DLD1 (cell line): ENCODE measurements at regions not wholly inside any gene's neighbourhood (a gene's known extent, or its start where the extent isn't known, plus 50 kb on each side); places are given as distances from the start of the nearest gene placed in this dataset.

Experiments
- in situ Hi-C: cut with HindIII; loops from 2 replicates; pipeline ENCODE4 v1.10.0; 2017; ENCODE audit warnings: low sequenced_read_pairs

DNA sequence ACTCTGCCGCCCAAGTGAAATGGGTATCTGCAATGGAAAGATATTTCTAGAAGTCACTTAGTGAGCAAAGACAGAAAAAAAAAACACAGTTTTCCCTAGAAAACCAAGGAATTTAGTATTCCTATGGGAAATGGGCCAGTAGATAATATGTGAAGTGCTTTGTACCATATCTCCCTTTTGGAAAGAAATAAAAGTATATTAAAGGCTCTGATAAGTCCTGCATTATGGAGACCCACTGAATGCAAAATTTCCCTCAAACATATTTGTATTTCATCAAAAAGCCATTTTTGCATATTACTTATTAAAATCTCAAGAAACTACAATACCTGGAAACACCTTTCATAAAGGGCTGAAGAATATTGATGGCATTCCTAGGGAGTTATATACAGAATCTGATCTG is 51.6 kb upstream of the DYNLRB2 start:
- in situ Hi-C loops, result no loop called here

DNA sequence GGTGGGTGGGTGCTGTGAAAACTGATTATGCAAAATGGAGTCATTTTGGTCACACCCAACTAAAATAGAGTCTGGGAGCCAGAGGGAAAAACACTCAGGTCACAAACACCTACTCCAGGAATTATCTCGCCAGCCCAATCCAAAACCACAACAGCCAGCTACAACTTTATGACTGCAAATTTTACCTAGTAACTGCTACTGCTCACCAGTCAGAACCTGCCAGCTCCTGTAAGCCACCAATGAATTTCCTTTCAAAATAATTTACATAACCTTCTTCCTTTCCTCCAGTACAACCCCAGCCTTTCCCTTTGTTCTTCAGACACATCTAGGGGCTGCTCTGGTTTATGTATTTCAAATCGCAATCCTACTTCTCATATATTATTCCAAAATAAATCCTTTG is 52.6 kb upstream of the DYNLRB2 start:
- in situ Hi-C loops, result no loop called here

DNA sequence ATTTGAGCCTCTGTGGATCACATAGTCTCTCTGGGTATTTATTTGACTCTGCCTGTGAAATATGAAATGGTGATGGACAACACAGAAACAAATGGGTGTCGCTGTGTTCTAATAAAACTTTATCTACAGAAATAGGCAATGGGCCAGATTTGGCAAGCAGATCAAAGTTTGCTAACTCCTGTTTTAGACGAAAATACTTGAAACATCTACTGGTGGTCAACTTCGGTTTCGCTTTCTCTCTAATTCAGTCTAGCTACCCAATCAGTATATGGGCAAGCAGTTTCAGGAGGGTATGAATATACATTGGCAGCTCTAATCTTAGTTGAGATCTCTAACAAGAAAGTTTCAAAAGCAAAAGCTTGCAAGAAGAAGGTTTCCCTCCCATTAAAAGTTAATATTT is 60.1 kb upstream of the DYNLRB2 start:
- in situ Hi-C loops, result no loop called here

DNA sequence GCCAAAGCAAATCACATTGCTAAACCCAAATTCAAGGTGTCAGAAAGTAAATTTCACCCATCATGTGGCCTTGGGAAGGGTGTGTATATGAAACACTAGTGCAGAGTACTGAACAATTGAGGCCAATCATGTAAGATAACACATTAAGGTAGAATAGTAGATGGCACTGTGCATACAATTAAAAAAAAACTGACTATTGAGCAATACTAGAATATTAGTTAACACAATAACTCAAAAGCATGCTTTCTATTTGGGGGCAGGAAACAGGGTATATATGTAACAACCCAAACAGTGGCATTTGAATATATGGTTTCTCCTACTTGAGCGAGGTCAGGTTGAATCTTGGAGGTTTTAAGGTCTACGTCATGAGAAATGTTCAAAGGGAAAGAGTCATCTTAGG is 63.0 kb upstream of the DYNLRB2 start:
- in situ Hi-C loops, result no loop called here

DNA sequence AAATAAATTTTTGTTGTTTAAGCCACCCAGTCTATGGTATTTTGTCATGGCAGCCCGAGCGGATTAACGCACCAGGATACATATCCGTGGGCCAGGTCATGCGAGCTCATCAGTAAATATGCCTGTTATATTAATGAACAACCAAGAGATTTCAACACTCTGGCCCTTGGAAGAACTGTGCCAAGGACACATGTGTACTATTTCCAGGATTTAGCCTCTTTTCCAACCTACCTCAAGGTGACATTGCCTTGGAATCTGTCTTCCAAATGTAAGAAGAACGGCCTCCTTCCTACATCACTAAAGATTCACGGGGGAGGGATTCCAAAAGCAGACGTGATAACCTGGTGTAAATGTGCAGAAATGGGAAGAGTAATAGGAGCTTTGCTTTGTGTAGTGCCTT is 72.8 kb upstream of the DYNLRB2 start:
- in situ Hi-C loops, result no loop called here

DNA sequence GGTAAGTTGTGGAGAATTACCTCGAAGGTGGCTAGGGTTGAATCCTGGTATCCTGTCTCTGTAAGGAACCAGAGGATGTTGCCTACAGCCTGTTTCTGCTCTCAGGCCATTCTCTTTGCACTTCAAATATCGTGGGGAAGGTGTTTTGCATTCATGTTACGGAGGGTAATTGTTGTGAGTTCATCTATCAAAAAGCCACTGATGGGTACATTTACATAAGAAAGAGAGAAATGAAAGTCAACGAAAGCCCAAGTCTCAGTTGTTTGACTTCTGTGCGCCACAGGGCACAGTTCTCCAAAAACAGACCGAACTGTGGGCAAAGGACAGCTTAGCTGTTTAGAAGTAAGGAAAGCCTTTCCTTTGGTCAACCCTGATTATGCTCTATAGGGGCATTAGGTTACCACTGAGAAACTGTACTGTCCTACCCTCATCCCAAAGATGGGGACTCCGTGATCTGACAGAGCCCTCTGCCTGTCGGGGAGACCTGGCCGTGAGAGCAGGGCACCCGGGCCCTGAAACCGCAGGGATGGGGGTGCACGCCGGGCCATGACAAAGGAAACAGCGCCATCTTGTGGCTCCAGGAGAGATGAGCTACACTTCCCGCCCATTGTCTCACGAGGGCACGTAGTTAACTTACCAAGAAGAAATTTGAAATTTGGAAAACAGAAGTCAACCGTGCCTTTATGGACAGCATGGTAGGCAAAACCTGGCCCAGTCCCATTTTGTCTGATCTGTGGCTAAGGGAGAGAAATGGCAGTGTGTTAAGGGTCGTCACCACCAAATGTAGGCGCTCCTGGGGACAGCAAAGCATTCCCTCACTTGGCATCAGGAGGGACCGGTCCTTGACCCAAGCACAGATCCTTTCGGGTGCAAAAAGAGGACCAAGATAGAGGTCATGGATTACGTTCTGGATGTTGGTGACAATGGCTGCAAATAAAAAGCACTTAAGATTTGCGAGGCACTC is 74.5 kb upstream of the DYNLRB2 start:
- in situ Hi-C loops, result no loop called here

DNA sequence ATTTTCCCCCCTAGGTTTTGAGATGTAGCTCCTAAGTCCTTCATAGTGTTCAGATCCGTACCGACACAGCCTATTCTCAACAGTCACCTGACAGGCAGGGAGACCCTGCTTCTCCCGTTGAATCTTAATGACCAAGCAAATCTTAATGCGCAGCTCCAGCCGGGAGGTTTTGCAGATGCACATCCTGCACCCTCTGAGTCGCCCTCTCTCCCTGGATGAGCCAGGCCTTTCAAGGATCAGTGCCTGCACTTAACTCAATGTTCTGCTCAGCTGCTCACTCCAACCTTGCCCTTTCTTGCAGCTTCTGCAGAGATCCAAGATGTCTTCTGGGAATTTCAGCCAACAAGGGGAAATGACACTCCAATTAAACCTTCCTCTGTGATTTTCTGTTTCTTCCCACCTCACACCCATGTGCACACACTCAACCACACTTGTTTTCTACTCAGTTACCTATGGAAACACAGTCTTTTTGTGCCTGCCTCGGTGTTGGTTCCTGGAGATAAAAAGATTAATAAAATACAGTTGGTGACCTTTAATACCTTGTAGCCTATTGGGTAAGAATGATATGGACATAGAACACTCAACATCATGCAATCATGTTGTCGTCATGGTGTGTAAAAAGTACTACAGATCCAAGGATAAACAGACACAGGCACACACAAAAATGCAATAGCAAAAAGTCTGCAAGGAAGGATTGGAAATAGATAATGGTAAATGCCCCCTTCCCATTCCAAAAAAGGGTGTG is 76.9 kb upstream of the DYNLRB2 start:
- in situ Hi-C loops, result no loop called here

DNA sequence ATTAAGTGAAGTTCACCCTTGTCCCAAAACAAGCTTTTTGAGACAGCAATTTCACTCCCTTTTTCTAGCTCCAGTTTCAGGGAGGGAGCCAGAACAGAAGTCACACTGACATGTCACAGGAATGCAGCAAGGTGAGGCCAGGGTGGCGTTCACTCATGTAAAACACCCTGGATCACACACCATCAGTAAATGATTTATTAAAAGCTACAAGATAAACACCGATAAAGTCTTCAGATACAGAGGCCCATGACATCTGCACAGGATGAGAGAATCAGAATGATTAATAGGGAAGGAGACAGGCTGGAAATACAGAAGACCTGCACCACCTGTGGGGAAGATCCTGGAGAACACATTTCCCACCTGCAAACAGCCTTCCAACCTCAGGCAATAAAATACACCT is 77.5 kb upstream of the DYNLRB2 start:
- in situ Hi-C loops, result no loop called here

DNA sequence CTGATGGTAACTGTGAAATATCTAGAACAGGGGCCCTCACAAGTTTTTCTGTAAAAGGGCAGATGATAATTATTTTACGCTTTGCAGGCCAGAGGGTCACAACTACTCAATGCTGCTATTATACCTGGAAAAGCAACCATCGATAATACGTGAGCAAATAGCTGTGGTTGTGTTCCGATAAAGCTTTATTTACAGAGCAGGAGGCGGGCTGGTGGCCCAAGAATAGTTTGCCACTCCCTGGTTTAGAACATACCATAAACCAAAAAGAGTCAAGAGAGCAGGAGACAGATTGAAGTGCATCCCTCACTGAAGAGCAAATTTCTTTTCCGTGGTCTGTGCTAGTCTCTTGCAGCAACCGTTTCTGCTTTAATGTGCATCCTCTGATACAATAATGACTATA is 77.9 kb upstream of the DYNLRB2 start:
- in situ Hi-C loops, result no loop called here

DNA sequence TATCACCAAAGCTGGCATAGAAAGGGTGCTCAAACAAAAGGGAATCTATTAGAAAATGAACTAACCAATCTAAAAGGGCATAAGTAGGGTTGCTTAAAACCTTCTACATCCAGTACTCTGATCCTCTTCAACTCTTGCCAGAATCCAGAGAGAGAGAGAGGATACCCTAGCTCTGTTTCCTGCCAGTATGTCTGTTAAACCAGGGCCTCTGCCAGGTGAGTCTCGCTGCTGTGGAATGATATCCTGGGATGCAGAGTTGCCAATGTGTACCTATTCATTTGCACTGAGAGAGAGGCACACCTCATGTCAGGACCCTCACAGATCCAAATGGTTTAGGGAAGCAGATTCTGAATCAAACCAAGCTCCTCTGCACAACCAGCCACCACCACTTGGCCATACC is 79.8 kb upstream of the DYNLRB2 start:
- in situ Hi-C loops, result no loop called here

DNA sequence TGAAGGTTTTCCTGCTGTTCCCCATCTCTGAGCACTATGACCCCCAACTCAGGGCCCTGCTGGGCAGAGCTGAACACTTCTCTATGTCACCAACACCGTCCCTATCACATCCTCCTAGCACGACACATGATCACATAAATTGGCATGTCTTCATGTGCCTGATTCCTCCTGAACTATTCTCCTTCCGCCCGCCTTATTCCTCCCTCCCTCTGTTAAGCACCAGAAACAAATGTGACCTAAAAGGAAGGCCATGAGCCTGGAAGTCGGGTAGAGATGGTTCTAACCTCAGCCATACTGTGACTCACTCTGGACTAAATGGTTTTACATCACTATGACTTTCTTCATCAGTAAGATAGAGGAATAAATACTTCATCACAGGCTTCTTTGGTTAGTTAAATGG is 80.8 kb upstream of the DYNLRB2 start:
- in situ Hi-C loops, result no loop called here

DNA sequence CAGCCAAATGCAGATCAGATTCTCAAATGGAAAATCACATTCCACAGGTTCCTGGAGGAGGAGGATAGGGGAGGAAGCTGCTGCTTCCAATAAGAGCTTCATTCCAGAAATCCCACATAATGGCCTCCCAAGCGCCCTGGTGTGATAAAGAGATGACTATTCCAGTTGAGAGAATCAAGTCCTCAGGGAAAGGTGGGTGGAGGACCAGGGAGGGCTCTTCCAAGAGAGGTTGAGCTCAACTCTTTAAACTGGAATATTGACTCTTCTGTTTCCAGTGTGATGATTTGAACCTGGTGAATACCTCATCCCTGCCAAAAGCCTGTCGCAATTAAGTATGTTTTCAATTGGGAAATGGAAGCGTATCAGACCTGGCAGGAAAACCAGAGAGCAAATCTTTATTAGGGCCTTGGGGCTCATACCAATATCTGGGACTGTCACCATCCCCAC is 81.4 kb upstream of the DYNLRB2 start:
- in situ Hi-C loops, result no loop called here

DNA sequence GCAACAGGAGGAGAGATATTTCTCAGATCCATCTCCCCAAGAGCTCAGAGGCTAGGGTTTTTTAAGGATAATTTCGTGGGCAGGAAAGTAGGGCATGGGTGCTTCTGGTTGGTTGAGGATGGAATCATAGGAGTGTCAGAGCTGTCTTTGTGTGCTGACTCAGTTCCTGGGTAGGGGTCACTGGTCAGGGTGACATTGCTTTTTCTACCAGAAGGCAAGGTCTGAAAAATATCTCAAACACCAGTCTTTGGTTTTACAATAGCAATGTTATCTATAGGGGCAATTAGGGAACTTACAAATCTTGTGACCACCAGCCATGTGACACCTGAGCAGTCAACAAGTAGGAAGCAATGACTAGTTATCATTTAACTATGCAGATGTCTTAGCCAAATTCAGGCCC is 82.9 kb upstream of the DYNLRB2 start:
- in situ Hi-C loops, result no loop called here

DNA sequence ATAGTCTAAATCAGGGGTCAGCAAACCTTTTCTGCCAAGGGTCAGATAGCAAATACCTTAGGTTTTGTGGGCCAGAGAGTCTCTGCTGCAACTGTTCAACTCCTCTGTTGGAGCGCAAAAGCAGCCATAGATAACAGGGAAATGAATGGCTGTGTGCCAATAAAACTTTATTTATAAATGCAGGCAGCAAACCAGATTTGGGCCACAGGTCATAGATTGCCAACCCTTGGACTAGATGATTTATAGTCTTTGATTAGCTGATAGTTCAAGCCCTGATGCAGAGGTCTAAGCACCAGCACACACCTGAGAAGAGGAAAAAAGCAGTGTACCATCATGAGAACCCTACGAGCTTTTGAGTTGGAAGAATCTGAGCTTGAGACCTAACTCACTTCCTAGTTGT is 86.0 kb upstream of the DYNLRB2 start:
- in situ Hi-C loops, result no loop called here

DNA sequence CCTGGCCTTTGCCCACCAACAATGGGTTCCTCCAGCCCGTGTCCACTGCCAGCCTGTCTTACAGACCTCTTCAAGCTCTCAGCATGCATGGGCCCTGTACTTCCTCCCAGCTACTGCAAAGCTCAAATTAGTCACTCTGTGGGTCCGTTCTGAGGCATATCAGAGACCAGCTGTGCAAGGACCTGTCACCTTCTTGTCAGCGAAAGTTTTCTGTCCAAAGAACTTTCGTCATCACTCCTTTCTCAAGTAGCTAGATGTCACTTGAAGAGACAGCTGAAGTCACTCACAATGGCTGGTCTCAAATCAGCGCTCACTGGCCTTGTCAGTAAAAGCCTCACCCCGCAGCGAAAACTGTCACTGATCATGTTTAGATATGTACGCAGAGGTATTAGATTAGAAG is 91.4 kb upstream of the DYNLRB2 start:
- in situ Hi-C loops, result no loop called here

DNA sequence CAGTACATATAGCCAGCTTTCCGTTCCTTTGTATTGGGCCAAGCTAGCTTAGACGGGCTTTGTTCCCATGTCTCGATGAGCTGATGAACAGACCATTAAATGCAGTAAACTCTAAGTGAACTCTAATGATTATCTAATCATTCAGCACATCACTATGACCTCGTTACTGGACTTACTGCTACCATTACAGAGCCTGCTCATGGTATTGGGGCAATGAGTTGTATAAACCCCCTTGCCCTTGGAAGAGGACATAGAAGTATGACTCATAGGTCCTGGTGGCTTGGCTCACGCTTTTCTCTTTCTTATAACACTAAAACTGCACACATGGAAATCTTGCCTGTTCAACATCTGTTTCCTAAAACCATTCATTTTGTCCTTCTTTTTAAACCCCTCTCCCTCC is 93.6 kb upstream of the DYNLRB2 start:
- in situ Hi-C loops, result no loop called here

DNA sequence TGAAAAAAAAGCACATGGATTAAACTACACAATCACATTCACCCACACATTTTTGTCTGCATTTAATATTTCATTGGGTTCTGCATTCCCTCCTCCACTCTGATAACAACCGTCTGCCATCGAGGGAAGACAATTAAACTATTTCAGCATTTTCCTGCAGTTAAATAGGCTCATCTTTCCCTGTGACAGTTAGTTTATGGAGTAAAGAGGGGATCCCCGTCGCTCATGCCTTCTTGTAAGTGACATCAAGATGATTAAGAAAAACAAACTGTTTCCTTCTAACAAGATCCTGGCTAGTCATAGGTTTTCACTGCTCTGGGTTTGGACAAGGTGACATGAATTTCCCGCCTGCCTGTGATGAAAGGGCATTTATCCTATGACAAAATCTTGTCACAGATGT is 98.0 kb upstream of the DYNLRB2 start:
- in situ Hi-C loops, result no loop called here

DNA sequence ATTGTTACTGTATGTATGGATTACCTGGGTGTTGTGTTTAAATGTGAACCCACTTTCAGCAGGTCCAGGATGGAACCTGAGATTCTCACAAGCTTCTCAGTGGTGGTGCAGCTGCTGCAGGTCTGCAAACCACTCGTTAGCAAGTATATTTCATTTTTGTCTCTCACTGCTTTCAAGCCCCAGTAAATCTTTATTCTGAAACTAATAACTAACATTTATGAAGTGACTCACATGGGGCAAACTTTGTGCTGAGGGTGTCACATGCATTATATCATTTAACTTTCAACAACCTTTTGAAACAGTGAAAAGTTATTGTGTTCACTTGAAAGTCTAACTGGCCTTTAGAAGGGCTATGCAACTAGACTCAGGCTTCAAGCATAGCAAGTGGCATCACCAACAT is 98.9 kb upstream of the DYNLRB2 start:
- in situ Hi-C loops, result no loop called here

DNA sequence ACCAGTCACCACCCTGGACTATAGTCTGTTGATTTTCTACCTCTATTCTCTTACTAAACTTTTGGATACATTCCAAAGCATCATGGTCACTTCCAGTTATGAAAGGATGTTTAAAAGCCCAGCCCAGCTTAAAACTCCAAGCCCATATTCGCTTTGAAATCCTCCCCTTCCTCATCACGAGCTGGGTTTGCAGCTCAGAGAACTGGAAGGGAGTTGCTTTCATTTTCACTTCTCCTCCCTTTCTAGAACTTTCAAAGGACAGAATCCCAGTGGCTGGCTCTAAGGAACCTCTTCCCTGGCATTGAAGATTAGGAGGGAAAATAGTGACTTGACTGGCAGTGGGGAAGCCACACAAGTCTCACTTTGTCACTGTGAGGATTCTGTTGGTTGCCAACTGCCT is 100.1 kb upstream of the DYNLRB2 start:
- in situ Hi-C loops, result no loop called here

DNA sequence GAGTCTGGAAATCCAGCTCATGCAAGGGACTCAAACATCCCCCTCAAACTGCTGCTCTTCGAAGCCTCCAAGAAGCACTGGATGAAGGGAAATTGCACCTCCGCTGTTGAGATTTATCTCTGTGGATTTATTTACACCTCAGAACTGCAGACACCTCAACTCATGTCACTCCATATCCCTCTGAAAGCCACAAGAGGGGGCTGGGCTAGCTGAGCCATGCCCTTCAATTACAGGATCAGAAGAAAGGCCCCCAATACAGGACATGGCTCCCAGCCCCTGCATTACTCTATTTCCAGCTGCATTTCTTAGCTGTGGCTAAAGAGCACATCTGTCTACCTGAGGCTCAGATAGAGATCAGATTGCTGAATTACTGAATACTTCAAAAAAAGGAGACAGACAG is 103.1 kb upstream of the DYNLRB2 start:
- in situ Hi-C loops, result no loop called here

DNA sequence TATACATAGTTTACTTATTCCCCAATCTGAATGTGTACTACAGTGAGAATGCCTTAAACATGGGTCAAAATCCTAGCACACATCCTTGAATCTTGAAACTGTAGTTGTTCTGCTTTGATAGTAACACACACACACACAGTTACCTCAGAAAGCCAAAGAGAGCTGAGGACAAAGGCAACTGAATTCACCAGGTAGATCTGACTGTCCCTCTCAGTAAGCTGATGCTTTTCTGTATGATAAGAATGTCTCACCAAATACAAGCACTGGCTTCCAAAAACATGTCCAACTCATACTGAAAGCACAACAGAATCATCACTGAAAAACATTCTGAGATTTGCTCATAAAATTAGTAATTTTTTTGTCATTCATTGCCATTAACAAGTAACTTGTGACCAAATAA is 104.3 kb upstream of the DYNLRB2 start:
- in situ Hi-C loops, result no loop called here

DNA sequence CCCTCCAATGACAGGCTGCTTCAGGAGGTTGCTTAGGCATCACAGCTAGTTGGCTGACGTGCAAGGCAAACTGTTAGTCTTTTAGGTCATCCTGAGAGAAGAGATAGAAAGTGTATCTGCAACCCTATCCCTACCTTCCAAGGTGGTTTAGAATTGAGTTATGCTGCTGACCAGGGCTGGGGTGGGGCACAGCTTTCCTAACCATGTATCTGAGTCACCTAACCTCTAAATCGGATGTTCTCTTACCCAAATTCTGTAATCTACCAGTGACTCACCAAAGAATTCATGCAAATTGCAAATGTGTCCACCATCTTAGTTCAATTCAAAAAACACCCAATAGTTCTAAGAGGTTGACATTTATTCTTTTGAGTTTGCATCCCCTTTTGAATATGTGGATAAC is 107.2 kb upstream of the DYNLRB2 start:
- in situ Hi-C loops, result no loop called here
